Nephron (organoid): ENCODE measurements at regions not wholly inside any gene's neighbourhood (a gene's known extent, or its start where the extent isn't known, plus 50 kb on each side); places are given as distances from the start of the nearest gene placed in this dataset.

ENCODE experiments used
- H3K27ac Mint-ChIP-seq, 3 experiments: 2 replicates each; pipeline ENCODE4 v1.8.0; 2020; ENCODE audit warnings: mixed read lengths in 3 of 3, mild to moderate bottlenecking in 2 of 3, moderate library complexity in 1 of 3
- H3K27me3 Mint-ChIP-seq: 2 replicates; pipeline ENCODE4 v1.8.0; 2021; ENCODE audit warnings: low read depth, mild to moderate bottlenecking, moderate library complexity, mixed read lengths
- H3K36me3 Mint-ChIP-seq: 2 replicates; pipeline ENCODE4 v1.8.0; 2020; ENCODE audit warnings: low read depth, mixed read lengths
- H3K4me1 Mint-ChIP-seq: 2 replicates; pipeline ENCODE4 v1.8.0; 2020; ENCODE audit warnings: mixed read lengths
- H3K4me3 Mint-ChIP-seq, 3 experiments: 2 replicates each; pipeline ENCODE4 v1.8.0; 2020; ENCODE audit warnings: mild to moderate bottlenecking in 3 of 3, mixed read lengths in 3 of 3, moderate library complexity in 2 of 3
- H3K9me3 Mint-ChIP-seq: 2 replicates; pipeline ENCODE4 v1.8.0; 2020; ENCODE audit warnings: mixed read lengths
- CTCF ChIP-seq, 3 experiments: fragments of 200-600 bp; sonication (generic); IDR thresholded peaks; one replicate each; pipeline ENCODE4 v1.5.0; 2021; ENCODE audit warnings: antibody characterized with exemption in 3 of 3; ENCODE audit not compliant: unreplicated experiment in 3 of 3

GRCh38 chr11:133714471-133715375 lies 130.6 kb downstream of the SPATA19 start:
- H3K36me3 Mint-ChIP-seq, result no peaks in the 10 kb centered on the region
- peaks cover 60% of the 10 kb centered on the region for H3K27me3 Mint-ChIP-seq
- peaks cover 4% of the 10 kb centered on the region for H3K4me1 Mint-ChIP-seq
- no peaks in the 10 kb centered on the region for H3K9me3 Mint-ChIP-seq
- no peak overlapping the region for H3K27ac Mint-ChIP-seq
- no peak overlapping the region for H3K4me3 Mint-ChIP-seq
- no peak for TF ChIP-seq CTCF (IDR thresholded peaks at IDR 0.05; ENCODE audit: unreplicated experiment in 3 of 3)

- Mint-ChIP-seq H3K27me3 (peaks cover 57% of the 10 kb centered on the region), H3K27ac (no peak overlapping the region), H3K9me3 (no peaks in the 10 kb centered on the region), H3K4me3 (no peak overlapping the region), H3K36me3 (no peaks in the 10 kb centered on the region), H3K4me1 (peaks cover 4% of the 10 kb centered on the region)
- TF ChIP-seq CTCF (IDR thresholded peaks at IDR 0.05; ENCODE audit: unreplicated experiment in 3 of 3), result no peak
Observed at GRCh38 chr11:133713844-133714243, 131.5 kb downstream of the SPATA19 start.

GRCh38 chr11:133713406-133713805 lies 131.9 kb downstream of the SPATA19 start:
- H3K9me3 Mint-ChIP-seq, result no peaks in the 10 kb centered on the region
- H3K4me3 Mint-ChIP-seq, result no peak overlapping the region
- no peak overlapping the region for H3K27ac Mint-ChIP-seq
- H3K4me1 Mint-ChIP-seq, result no peaks in the 10 kb centered on the region
- H3K36me3 Mint-ChIP-seq, result no peaks in the 10 kb centered on the region
- peaks cover 52% of the 10 kb centered on the region for H3K27me3 Mint-ChIP-seq
- no peak for TF ChIP-seq CTCF (IDR thresholded peaks at IDR 0.05; ENCODE audit: unreplicated experiment in 3 of 3)

- Mint-ChIP-seq H3K27me3 (peaks cover 44% of the 10 kb centered on the region), H3K9me3 (no peaks in the 10 kb centered on the region), H3K4me1 (no peaks in the 10 kb centered on the region), H3K27ac (no peak overlapping the region), H3K36me3 (no peaks in the 10 kb centered on the region), H3K4me3 (no peak overlapping the region)
- TF ChIP-seq CTCF (IDR thresholded peaks at IDR 0.05; ENCODE audit: unreplicated experiment in 3 of 3), result no peak
Observed at GRCh38 chr11:133712051-133712560, 133.2 kb downstream of the SPATA19 start.

GRCh38 chr11:133711545-133711944 lies 133.8 kb downstream of the SPATA19 start:
- Mint-ChIP-seq H3K27ac (no peak overlapping the region), H3K4me1 (no peaks in the 10 kb centered on the region), H3K4me3 (no peak overlapping the region), H3K27me3 (peaks cover 39% of the 10 kb centered on the region), H3K9me3 (no peaks in the 10 kb centered on the region), H3K36me3 (no peaks in the 10 kb centered on the region)
- TF ChIP-seq CTCF (IDR thresholded peaks at IDR 0.05; ENCODE audit: unreplicated experiment in 3 of 3), result no peak
